Coronary artery (tissue), 2 donors: ENCODE measurements at regions not wholly inside any gene's neighbourhood (a gene's known extent, or its start where the extent isn't known, plus 50 kb on each side); places are given as distances from the start of the nearest gene placed in this dataset.
"Not testable (repeated sequence)": the region's sequence is repeated elsewhere in the genome, so short reads cannot be mapped to it uniquely, and the experiment has no call there.

Source experiments
- DNase-seq: peaks from one replicate; pipeline ENCODE4 v3.0.0-alpha.2; 2017; ENCODE audit warnings: low spot score
- H3K27ac ChIP-seq, 2 donors: fragments of 200-600 bp; sonication (generic); one replicate each; pipeline ENCODE4 v1.5.1; 2016 to 2019
- H3K4me3 ChIP-seq: fragments of 200-600 bp; sonication (generic); 2 replicates; pipeline ENCODE4 v1.5.1; 2016; ENCODE audit warnings: mild to moderate bottlenecking, moderate library complexity
- CTCF ChIP-seq: fragments of 200-600 bp; sonication (generic); IDR thresholded peaks from one replicate; pipeline ENCODE4 v1.5.1; 2019; ENCODE audit warnings: antibody characterized with exemption

DNA sequence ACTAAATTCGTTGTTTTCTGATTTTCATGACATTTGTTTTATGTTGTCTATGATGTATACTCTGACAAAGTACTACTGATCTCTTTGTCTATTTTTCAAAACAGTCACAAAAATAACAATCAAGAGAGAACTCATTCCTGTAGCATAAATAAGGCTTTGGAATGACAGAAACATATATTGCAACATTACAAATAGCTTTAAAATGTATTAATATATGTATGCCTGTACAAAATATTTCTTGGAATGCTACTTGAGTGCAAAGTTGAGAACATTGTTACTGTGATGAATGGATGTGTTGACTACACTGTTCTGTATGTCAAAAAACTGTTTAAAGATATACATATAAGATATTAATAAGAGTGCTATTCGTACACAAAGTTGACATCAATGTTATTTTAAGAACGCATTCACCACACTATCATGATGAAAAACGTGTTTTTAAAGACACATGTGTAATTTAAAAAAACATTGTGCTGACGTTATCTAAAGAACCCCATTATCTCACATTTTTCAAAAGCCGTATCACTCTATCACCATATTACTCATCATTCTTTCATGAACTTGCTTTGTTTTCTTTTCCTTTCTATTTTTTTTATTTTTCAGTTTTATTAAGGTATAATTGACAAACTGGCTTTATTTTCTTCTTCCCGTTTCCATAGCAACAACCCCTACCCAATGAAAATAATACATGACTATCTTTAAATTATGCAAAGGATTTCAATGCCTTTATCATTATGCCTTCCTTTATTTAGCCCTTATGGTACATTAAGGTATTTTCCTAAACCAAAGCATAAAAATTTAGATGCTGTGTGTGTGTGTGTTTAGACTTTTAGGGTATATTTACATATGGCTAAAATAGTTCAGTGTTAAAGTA is 918.8 kb downstream of the SLITRK1 start:
- Histone ChIP-seq H3K4me3 (no peak overlapping the region), H3K27ac (no peak overlapping the region)
- TF ChIP-seq CTCF = no peak
- no peak for DNase-seq

- Histone ChIP-seq H3K27ac (no peak overlapping the region), H3K4me3 (no peak overlapping the region)
- TF ChIP-seq CTCF = no peak
- no peak for DNase-seq
These were observed 919.9 kb downstream of the SLITRK1 start for GRCh38 chr13:82962397-82962796.

GRCh38 chr13:82961757-82962156 is 920.5 kb downstream of the SLITRK1 start:
- no peak overlapping the region for H3K27ac ChIP-seq
- DNase-seq = no peak
- TF ChIP-seq CTCF = no peak
- no peak overlapping the region for H3K4me3 ChIP-seq

DNA sequence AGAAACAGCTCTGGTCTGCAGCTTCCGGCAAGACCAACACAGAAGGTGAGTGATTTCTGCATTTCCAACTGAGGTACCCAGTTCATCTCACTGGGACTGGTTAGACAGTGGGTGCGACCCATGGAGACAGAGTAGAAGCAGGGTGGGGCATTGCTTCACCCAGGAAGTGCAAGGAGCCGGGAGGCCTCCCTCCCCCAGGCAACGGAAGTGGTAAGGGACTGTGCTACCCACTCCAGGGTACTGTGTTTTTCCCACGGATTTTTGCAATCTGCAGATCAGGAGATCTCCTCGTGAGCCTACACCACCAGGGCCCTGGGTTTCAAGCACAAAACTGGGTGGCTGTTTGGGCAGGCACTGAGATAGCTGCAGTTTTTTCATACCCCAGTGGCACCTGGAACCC is 929.9 kb downstream of the SLITRK1 start:
- H3K27ac ChIP-seq, H3K4me3 ChIP-seq, DNase-seq: not testable (repeated sequence)

- no peak overlapping the region for H3K27ac ChIP-seq
- no peak for TF ChIP-seq CTCF
- DNase-seq = no peak
- H3K4me3 ChIP-seq = no peak overlapping the region
These were observed 934.6 kb downstream of the SLITRK1 start for GRCh38 chr13:82947683-82948082.

- no peak overlapping the region for H3K4me3 ChIP-seq
- H3K27ac ChIP-seq = no peak overlapping the region
- no peak for DNase-seq
- TF ChIP-seq CTCF = no peak
These were observed 935.1 kb downstream of the SLITRK1 start for GRCh38 chr13:82947191-82947621.

DNA sequence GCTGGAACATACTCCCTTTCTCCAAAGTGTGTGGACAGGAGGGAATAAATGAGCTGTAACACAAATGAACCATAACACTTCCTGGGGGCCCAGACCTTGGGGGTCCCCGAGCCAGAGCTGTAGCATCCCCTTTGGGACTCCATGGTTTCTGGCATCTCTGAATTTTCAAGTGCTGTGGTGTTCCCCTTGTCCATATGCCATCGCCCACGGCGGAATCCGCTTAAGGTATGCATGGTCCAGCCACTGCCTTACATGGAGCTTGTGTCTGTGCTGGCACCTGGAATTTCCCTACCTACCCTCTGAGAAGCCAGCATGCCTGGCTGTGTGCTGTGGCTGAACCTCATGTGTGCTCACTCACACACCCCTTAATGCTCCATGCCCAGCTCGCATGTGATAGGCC is 943.6 kb downstream of the SLITRK1 start:
- DNase-seq = no peak
- Histone ChIP-seq H3K27ac (no peak overlapping the region), H3K4me3 (no peak overlapping the region)
- TF ChIP-seq CTCF = no peak
